ENCODE measurements at regions not wholly inside any gene's neighbourhood (a gene's known extent, or its start where the extent isn't known, plus 50 kb on each side); places are given as distances from the start of the nearest gene placed in this dataset.

GRCh38 chr4:189084671-189085070, 856.0 kb upstream of the FRG1 start:
- no peak for DNase-seq (ENCODE audit: low spot score)
- TF ChIP-seq, protein P1, sequence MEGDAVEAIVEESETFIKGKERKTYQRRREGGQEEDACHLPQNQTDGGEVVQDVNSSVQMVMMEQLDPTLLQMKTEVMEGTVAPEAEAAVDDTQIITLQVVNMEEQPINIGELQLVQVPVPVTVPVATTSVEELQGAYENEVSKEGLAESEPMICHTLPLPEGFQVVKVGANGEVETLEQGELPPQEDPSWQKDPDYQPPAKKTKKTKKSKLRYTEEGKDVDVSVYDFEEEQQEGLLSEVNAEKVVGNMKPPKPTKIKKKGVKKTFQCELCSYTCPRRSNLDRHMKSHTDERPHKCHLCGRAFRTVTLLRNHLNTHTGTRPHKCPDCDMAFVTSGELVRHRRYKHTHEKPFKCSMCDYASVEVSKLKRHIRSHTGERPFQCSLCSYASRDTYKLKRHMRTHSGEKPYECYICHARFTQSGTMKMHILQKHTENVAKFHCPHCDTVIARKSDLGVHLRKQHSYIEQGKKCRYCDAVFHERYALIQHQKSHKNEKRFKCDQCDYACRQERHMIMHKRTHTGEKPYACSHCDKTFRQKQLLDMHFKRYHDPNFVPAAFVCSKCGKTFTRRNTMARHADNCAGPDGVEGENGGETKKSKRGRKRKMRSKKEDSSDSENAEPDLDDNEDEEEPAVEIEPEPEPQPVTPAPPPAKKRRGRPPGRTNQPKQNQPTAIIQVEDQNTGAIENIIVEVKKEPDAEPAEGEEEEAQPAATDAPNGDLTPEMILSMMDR (IDR thresholded peaks at IDR 0.05; ENCODE audit: borderline replicate concordance, control extremely low read depth, extremely low read depth, insufficient read depth, missing control alignments), result no peak
- in situ Hi-C loops (cut with MboI; ENCODE audit: low sequenced_read_pairs, unreplicated experiment), result no loop called here

- DNase-seq (ENCODE audit: low spot score), result no peak
- in situ Hi-C loops (cut with MboI; ENCODE audit: low sequenced_read_pairs, unreplicated experiment), result no loop called here
- TF ChIP-seq, protein P1 (IDR thresholded peaks at IDR 0.05; ENCODE audit: borderline replicate concordance, control extremely low read depth, extremely low read depth, insufficient read depth, missing control alignments), result no peak
Observed at GRCh38 chr4:189087971-189088370, 852.7 kb upstream of the FRG1 start.

- no peak for DNase-seq (ENCODE audit: low spot score)
- in situ Hi-C loops (cut with MboI; ENCODE audit: low sequenced_read_pairs, unreplicated experiment), result no loop called here
- TF ChIP-seq, protein P1 (IDR thresholded peaks at IDR 0.05; ENCODE audit: borderline replicate concordance, control extremely low read depth, extremely low read depth, insufficient read depth, missing control alignments), result no peak
Observed at GRCh38 chr4:189088780-189089179, 851.9 kb upstream of the FRG1 start.

DNA sequence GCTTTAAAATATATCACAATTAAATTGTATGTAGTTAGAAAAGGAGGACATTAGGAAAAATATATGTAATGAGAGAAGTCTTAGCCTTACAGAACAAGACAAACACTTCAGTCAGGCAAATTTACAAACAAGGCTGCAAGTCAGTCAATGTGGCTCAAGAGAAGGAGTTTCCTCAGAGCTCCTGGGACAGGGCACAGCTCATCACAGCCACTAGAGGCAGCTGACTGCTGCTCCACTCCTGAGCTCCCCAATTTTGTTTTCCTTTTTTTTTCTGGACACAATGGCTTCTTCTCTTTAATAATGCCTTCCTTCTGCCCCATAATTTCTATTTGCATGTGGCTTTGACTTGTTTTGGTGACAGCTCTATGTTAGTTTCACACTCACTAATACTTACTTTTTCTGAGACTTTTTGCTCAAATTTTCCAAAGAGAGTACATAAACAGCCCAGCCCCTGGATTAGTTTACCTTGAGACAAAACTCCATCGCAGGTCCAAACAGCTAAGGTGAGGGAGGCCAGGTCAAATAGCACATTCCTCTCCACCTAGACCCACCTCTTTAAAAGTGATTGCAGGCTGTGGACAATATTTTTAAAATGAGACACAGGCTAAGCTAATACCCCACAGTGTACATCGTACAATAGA, 850.4 kb upstream of the FRG1 start:
- no peak for DNase-seq (ENCODE audit: low spot score)
- TF ChIP-seq, protein P1 (IDR thresholded peaks at IDR 0.05; ENCODE audit: borderline replicate concordance, control extremely low read depth, extremely low read depth, insufficient read depth, missing control alignments), result no peak
- in situ Hi-C loops (cut with MboI; ENCODE audit: low sequenced_read_pairs, unreplicated experiment), result no loop called here

DNA sequence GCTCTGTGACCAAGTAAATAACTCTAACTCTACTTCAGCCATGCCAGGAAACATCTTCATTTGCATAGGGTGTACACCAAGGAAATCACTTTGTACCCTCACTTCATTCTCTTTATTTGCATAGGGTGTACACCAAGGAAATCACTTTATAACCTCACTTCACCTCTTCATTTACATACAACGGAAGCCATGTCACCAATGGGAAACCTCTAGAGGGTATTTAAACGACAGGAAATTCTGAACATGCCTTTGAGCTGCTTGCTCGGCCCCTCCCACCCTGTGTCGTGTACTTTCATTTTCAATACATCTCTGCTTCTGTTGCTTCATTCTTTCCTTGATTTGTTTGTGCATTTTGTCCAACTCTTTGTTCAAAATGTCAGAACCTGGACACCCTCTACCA, 848.1 kb upstream of the FRG1 start:
- TF ChIP-seq, protein P1 (IDR thresholded peaks at IDR 0.05; ENCODE audit: borderline replicate concordance, control extremely low read depth, extremely low read depth, insufficient read depth, missing control alignments), result no peak
- in situ Hi-C loops (cut with MboI; ENCODE audit: low sequenced_read_pairs, unreplicated experiment), result no loop called here
- DNase-seq (ENCODE audit: low spot score), result no peak

DNA sequence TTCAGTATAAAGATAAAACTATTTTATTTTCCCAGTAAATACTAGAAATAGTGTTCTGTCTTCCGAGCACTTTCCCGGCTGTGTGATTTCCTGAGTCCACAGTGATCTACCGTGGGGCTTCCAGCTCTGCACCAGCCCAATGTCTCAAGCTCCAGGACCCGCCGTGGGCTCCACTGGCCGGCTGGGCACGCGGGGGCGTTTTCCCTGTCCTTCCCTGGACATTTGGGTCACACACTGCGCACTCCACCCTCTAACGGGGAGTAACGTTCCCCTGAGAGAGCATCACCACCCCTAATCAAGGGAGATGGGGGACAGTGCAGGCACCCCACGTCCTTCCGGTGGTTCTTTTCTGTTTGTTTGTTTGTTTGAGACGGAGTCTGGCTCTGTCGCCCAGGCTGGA, 844.6 kb upstream of the FRG1 start:
- in situ Hi-C loops (cut with MboI; ENCODE audit: low sequenced_read_pairs, unreplicated experiment), result no loop called here
- TF ChIP-seq, protein P1 (IDR thresholded peaks at IDR 0.05; ENCODE audit: borderline replicate concordance, control extremely low read depth, extremely low read depth, insufficient read depth, missing control alignments), result no peak
- DNase-seq (ENCODE audit: low spot score), result no peak
